Transverse colon (tissue), 4 donors: ENCODE measurements at regions not wholly inside any gene's neighbourhood (a gene's known extent, or its start where the extent isn't known, plus 50 kb on each side); places are given as distances from the start of the nearest gene placed in this dataset.

Experiments used
- DNase-seq: peaks from one replicate; pipeline ENCODE4 v3.0.0-alpha.2; 2019
- H3K27ac ChIP-seq, 4 donors: fragments of 200-600 bp; sonication (generic); 2 replicates each; pipeline ENCODE4 v1.5.1; 2016 to 2018; ENCODE audit warnings: inconsistent platforms in 4 of 4
- H3K27me3 ChIP-seq: fragments of 200-600 bp; sonication (generic); 2 replicates; pipeline ENCODE4 v1.5.1; 2017; ENCODE audit warnings: inconsistent platforms
- H3K36me3 ChIP-seq, 4 donors: fragments of 200-600 bp; sonication (generic); 2 replicates each; pipeline ENCODE4 v1.5.1; 2017 to 2019; ENCODE audit warnings: inconsistent platforms in 4 of 4
- H3K4me1 ChIP-seq, 4 donors: fragments of 200-600 bp; sonication (generic); 2 replicates each; pipeline ENCODE4 v1.5.1; 2017 to 2020; ENCODE audit warnings: inconsistent platforms in 4 of 4
- H3K4me3 ChIP-seq, 4 donors: fragments of 200-600 bp; sonication (generic); 1 replicate in 1 of 4; 2 replicates in 3 of 4; pipeline versions ENCODE4 v1.5.1 to v1.6.1; 2017 to 2019; ENCODE audit warnings: inconsistent platforms in 4 of 4
- H3K9me3 ChIP-seq, 2 donors: fragments of 200-600 bp; sonication (generic); 2 replicates each; pipeline ENCODE4 v1.5.1; 2017 to 2019; ENCODE audit warnings: inconsistent platforms in 2 of 2
- CTCF ChIP-seq, 5 experiments: fragments of 200-600 bp in 3 of 5; fragments of 450-650 bp in 2 of 5; sonication (generic) in 3 of 5; IDR thresholded peaks; 1 replicate in 2 of 5; 2 replicates in 3 of 5; pipeline ENCODE4 v1.5.1; 2016 to 2017; ENCODE audit warnings: antibody characterized with exemption in 5 of 5, inconsistent platforms in 3 of 5, mild to moderate bottlenecking in 2 of 5, moderate library complexity in 1 of 5
- EP300 ChIP-seq: sonication (generic); formaldehyde crosslinking; IDR thresholded peaks from one replicate; pipeline ENCODE4 v1.6.1; 2017; ENCODE audit warnings: antibody characterized with exemption, low read depth
- POLR2A ChIP-seq: fragments of 450-650 bp; IDR thresholded peaks from one replicate; pipeline ENCODE4 v1.6.1; 2016; ENCODE audit warnings: antibody characterized with exemption, mild to moderate bottlenecking, moderate library complexity
- POLR2AphosphoS5 ChIP-seq, 3 donors: sonication (generic); formaldehyde crosslinking; IDR thresholded peaks; one replicate each; pipeline ENCODE4 v1.6.1; 2016; ENCODE audit warnings: antibody characterized with exemption in 3 of 3
- WGBS, 2 donors: methylation state at CpG; one replicate each; pipeline ENCODE4 v1.1.5; 2018; ENCODE audit warnings: low coverage in 1 of 2; 5-methylcytosine and 5-hydroxymethylcytosine counted together
- in situ Hi-C, 4 donors: fragments of 200-750 bp; cut with MboI; loops; one replicate each; pipeline versions ENCODE4 v1.15.0 to v1.15.1; 2017; ENCODE audit warnings: low sequenced_read_pairs in 3 of 4, low pct_ligation_motif_present in 1 of 4, low pct_unique_long_range_greater_than_20kb in 1 of 4
- intact Hi-C: fragments of 100-400 bp; cut with DNase I; formaldehyde crosslinking; loops from one replicate; pipeline ENCODE4 v1.15.1; 2023; ENCODE audit warnings: low total_unique reads

- no peak for TF ChIP-seq EP300
- no peak for TF ChIP-seq POLR2A
- no peak for TF ChIP-seq CTCF (IDR thresholded peaks at IDR 0.05)
- no peak for TF ChIP-seq POLR2AphosphoS5 (IDR thresholded peaks at IDR 0.05)
Measured at GRCh38 chr13:97140611-97141010, 81.5 kb upstream of the MBNL2 start.

GRCh38 chr13:97141097-97141496, 81.0 kb upstream of the MBNL2 start:
- Histone ChIP-seq H3K27ac (peak overlapping the region; percentile 82 to 86 (median 84)), H3K9me3 (no peaks in the 10 kb centered on the region), H3K4me3 (no peak overlapping the region), H3K27me3 (no peaks in the 10 kb centered on the region), H3K36me3 (no peaks in the 10 kb centered on the region), H3K4me1 (peaks cover 13 to 34% (median 16%) of the 10 kb centered on the region in 4 donors)
- in situ Hi-C loops (no loop called here), intact Hi-C loops (no loop called here)
- no peak for DNase-seq
- no peak for TF ChIP-seq EP300
- TF ChIP-seq POLR2AphosphoS5 (IDR thresholded peaks at IDR 0.05): no peak
- 40 to 45% methylated on average over 2 to 3 of the region's 3 CpGs for WGBS, 2 donors

More at GRCh38 chr13:97140611-97141010, 81.5 kb upstream of the MBNL2 start:
- in situ Hi-C loops: no loop called here
- Histone ChIP-seq H3K36me3 (no peaks in the 10 kb centered on the region), H3K27ac (peak overlapping the region; percentile 82 to 86 (median 84)), H3K4me1 (peaks cover 13 to 34% (median 16%) of the 10 kb centered on the region in 4 donors), H3K4me3 (no peak overlapping the region), H3K9me3 (no peaks in the 10 kb centered on the region), H3K27me3 (no peaks in the 10 kb centered on the region)
- no peak for DNase-seq
- intact Hi-C loops: no loop called here
- WGBS, 2 donors: 39 to 46% methylated on average over 3 of the region's 3 CpGs

- H3K4me1 ChIP-seq: peaks cover 13 to 34% (median 16%) of the 10 kb centered on the region in 4 donors
- peak overlapping the region; percentile 82 to 86 (median 84) for H3K27ac ChIP-seq
- TF ChIP-seq POLR2A (peak; percentile 92), CTCF (IDR thresholded peaks at IDR 0.05) (no peak), EP300 (no peak), POLR2AphosphoS5 (IDR thresholded peaks at IDR 0.05) (peak; percentile 89 to 98 (median 96))
- H3K9me3 ChIP-seq: no peaks in the 10 kb centered on the region
- H3K36me3 ChIP-seq: no peaks in the 10 kb centered on the region
- no peaks in the 10 kb centered on the region for H3K27me3 ChIP-seq
- peak; percentile 88 for DNase-seq
- in situ Hi-C loops (no loop called here), intact Hi-C loops (no loop called here)
- peak overlapping the region in 3 of 4 donors; percentile 16 to 40 (median 26) for H3K4me3 ChIP-seq
- WGBS, 2 donors: 0 to 11% methylated on average over 1 to 5 of the region's 5 CpGs
Measured at GRCh38 chr13:97141564-97142005, 80.5 kb upstream of the MBNL2 start.

- no peaks in the 10 kb centered on the region for H3K27me3 ChIP-seq
- H3K27ac ChIP-seq: peak overlapping the region; percentile 82 to 86 (median 84)
- no peaks in the 10 kb centered on the region for H3K36me3 ChIP-seq
- peak; percentile 70 for DNase-seq
- peak overlapping the region in 3 of 4 donors; percentile 16 to 40 (median 26) for H3K4me3 ChIP-seq
- H3K9me3 ChIP-seq: no peaks in the 10 kb centered on the region
- intact Hi-C loops: no loop called here
- H3K4me1 ChIP-seq: peaks cover 13 to 34% (median 16%) of the 10 kb centered on the region in 4 donors
- WGBS, 2 donors: 24 to 44% methylated on average over 3 to 8 of the region's 8 CpGs
- in situ Hi-C loops: no loop called here
- no peak for TF ChIP-seq EP300
- TF ChIP-seq POLR2A: peak; percentile 84
- peak; percentile 66 to 92 (median 91) for TF ChIP-seq POLR2AphosphoS5 (IDR thresholded peaks at IDR 0.05)
Measured at GRCh38 chr13:97142452-97142851, 79.7 kb upstream of the MBNL2 start.

- Histone ChIP-seq H3K27ac (no peak overlapping the region), H3K4me3 (no peak overlapping the region), H3K36me3 (no peaks in the 10 kb centered on the region), H3K27me3 (no peaks in the 10 kb centered on the region), H3K4me1 (peaks cover 13 to 34% (median 16%) of the 10 kb centered on the region in 4 donors), H3K9me3 (no peaks in the 10 kb centered on the region)
- intact Hi-C loops: no loop called here
- no peak for TF ChIP-seq CTCF (IDR thresholded peaks at IDR 0.05)
- TF ChIP-seq POLR2AphosphoS5 (IDR thresholded peaks at IDR 0.05): no peak
- no peak for TF ChIP-seq POLR2A
- TF ChIP-seq EP300: no peak
- DNase-seq: no peak
- WGBS, 2 donors: 94 to 98% methylated on average over 2 of the region's 2 CpGs
- in situ Hi-C loops: no loop called here
Measured at GRCh38 chr13:97145057-97145456, 77.1 kb upstream of the MBNL2 start.
